Karpas-422 (cell line): ENCODE measurements at regions not wholly inside any gene's neighbourhood (a gene's known extent, or its start where the extent isn't known, plus 50 kb on each side); places are given as distances from the start of the nearest gene placed in this dataset.

Experiments used
- DNase-seq: peaks from one replicate; pipeline ENCODE4 v3.0.0-alpha.2; 2015
- H2AFZ ChIP-seq: fragments of 200-600 bp; sonication (generic); 2 replicates; pipeline ENCODE4 v1.6.1; 2014; ENCODE audit warnings: antibody characterized with exemption, low read length, mixed read lengths
- H3K27ac ChIP-seq: fragments of 200-600 bp; sonication (generic); 2 replicates; pipeline ENCODE4 v1.5.1; 2014; ENCODE audit warnings: mild to moderate bottlenecking, low read length, moderate library complexity
- H3K27me3 ChIP-seq: fragments of 200-600 bp; sonication (generic); 2 replicates; pipeline ENCODE4 v1.6.1; 2014; ENCODE audit warnings: low read length, mixed read lengths
- H3K36me3 ChIP-seq: fragments of 200-600 bp; sonication (generic); 2 replicates; pipeline ENCODE4 v1.6.1; 2014; ENCODE audit warnings: low read length, mixed read lengths; ENCODE audit not compliant: insufficient read depth
- H3K4me1 ChIP-seq: fragments of 200-600 bp; sonication (generic); 2 replicates; pipeline ENCODE4 v1.6.1; 2014; ENCODE audit warnings: mild to moderate bottlenecking, low read length, mixed read lengths
- H3K4me2 ChIP-seq: fragments of 200-600 bp; sonication (generic); 2 replicates; pipeline ENCODE4 v1.6.1; 2014; ENCODE audit warnings: low read length, low read depth, mild to moderate bottlenecking; ENCODE audit not compliant: poor library complexity, severe bottlenecking
- H3K4me3 ChIP-seq: fragments of 200-600 bp; sonication (generic); 2 replicates; pipeline ENCODE4 v1.5.1; 2014; ENCODE audit warnings: mild to moderate bottlenecking, antibody characterized with exemption, low read length, mixed read lengths
- H3K79me2 ChIP-seq: fragments of 200-600 bp; sonication (generic); 2 replicates; pipeline ENCODE4 v1.6.1; 2014; ENCODE audit warnings: mild to moderate bottlenecking, low read length, mixed read lengths
- H3K9ac ChIP-seq: fragments of 200-600 bp; sonication (generic); 2 replicates; pipeline ENCODE4 v1.6.0; 2014; ENCODE audit warnings: low read length
- H3K9me2 ChIP-seq: fragments of 200-600 bp; sonication (generic), shearing (Covaris generic); replicated peaks from 2 replicates; pipeline ENCODE4 v1.6.0; 2014; ENCODE audit warnings: mild to moderate bottlenecking, low read length, moderate library complexity; ENCODE audit not compliant: insufficient read depth
- H3K9me3 ChIP-seq: fragments of 300-700, 200-600 bp; sonication (generic); 2 replicates; pipeline ENCODE4 v1.6.1; 2014; ENCODE audit warnings: low read length, mixed read lengths
- H4K20me1 ChIP-seq: fragments of 200-600 bp; sonication (generic); 2 replicates; pipeline ENCODE4 v1.6.1; 2014; ENCODE audit warnings: mild to moderate bottlenecking, antibody characterized with exemption, low read length, low read depth; ENCODE audit not compliant: insufficient read depth

- no peak overlapping the region for H3K4me2 ChIP-seq
- H3K27ac ChIP-seq, result no peak overlapping the region
- H3K27me3 ChIP-seq, result no peaks in the 10 kb centered on the region
- no peaks in the 10 kb centered on the region for H3K79me2 ChIP-seq
- H3K9me3 ChIP-seq, result no peaks in the 10 kb centered on the region
- no peak overlapping the region for H2AFZ ChIP-seq
- no peaks in the 10 kb centered on the region for H4K20me1 ChIP-seq
- H3K9ac ChIP-seq, result no peak overlapping the region
- no peaks in the 10 kb centered on the region for H3K9me2 ChIP-seq
- H3K4me3 ChIP-seq, result no peak overlapping the region
- no peak for DNase-seq
- H3K4me1 ChIP-seq, result no peaks in the 10 kb centered on the region
- no peaks in the 10 kb centered on the region for H3K36me3 ChIP-seq
These were observed 538.9 kb downstream of the SNAPC1 start for GRCh38 chr14:62301080-62301479.

- H3K36me3 ChIP-seq, result no peaks in the 10 kb centered on the region
- no peaks in the 10 kb centered on the region for H3K79me2 ChIP-seq
- no peaks in the 10 kb centered on the region for H3K27me3 ChIP-seq
- H3K9ac ChIP-seq, result no peak overlapping the region
- H3K27ac ChIP-seq, result no peak overlapping the region
- H3K4me1 ChIP-seq, result no peaks in the 10 kb centered on the region
- no peaks in the 10 kb centered on the region for H4K20me1 ChIP-seq
- H3K4me3 ChIP-seq, result no peak overlapping the region
- H3K4me2 ChIP-seq, result no peak overlapping the region
- no peak overlapping the region for H2AFZ ChIP-seq
- H3K9me3 ChIP-seq, result no peaks in the 10 kb centered on the region
- DNase-seq, result no peak
- H3K9me2 ChIP-seq, result no peaks in the 10 kb centered on the region
These were observed 539.7 kb downstream of the SNAPC1 start for GRCh38 chr14:62301911-62302310.

GRCh38 chr14:62303437-62303836 lies 541.2 kb downstream of the SNAPC1 start:
- H3K4me3 ChIP-seq, result no peak overlapping the region
- H3K27me3 ChIP-seq, result no peaks in the 10 kb centered on the region
- no peaks in the 10 kb centered on the region for H3K79me2 ChIP-seq
- no peaks in the 10 kb centered on the region for H4K20me1 ChIP-seq
- H3K9me3 ChIP-seq, result no peaks in the 10 kb centered on the region
- H3K36me3 ChIP-seq, result no peaks in the 10 kb centered on the region
- no peak overlapping the region for H3K9ac ChIP-seq
- no peak overlapping the region for H3K27ac ChIP-seq
- no peak for DNase-seq
- H3K4me1 ChIP-seq, result no peaks in the 10 kb centered on the region
- no peak overlapping the region for H2AFZ ChIP-seq
- no peaks in the 10 kb centered on the region for H3K9me2 ChIP-seq
- no peak overlapping the region for H3K4me2 ChIP-seq

- no peaks in the 10 kb centered on the region for H3K36me3 ChIP-seq
- no peak overlapping the region for H2AFZ ChIP-seq
- H3K9ac ChIP-seq, result no peak overlapping the region
- H3K9me3 ChIP-seq, result no peaks in the 10 kb centered on the region
- H3K4me3 ChIP-seq, result no peak overlapping the region
- no peaks in the 10 kb centered on the region for H3K79me2 ChIP-seq
- H3K27ac ChIP-seq, result no peak overlapping the region
- DNase-seq, result no peak
- H3K27me3 ChIP-seq, result no peaks in the 10 kb centered on the region
- no peaks in the 10 kb centered on the region for H3K4me1 ChIP-seq
- no peaks in the 10 kb centered on the region for H4K20me1 ChIP-seq
- H3K9me2 ChIP-seq, result no peaks in the 10 kb centered on the region
- H3K4me2 ChIP-seq, result no peak overlapping the region
These were observed 542.0 kb downstream of the SNAPC1 start for GRCh38 chr14:62304257-62304656.

- Histone ChIP-seq H3K27ac (no peak overlapping the region), H3K79me2 (no peaks in the 10 kb centered on the region), H3K27me3 (no peaks in the 10 kb centered on the region), H2AFZ (no peak overlapping the region), H3K9me2 (no peaks in the 10 kb centered on the region), H4K20me1 (no peaks in the 10 kb centered on the region), H3K36me3 (no peaks in the 10 kb centered on the region), H3K4me2 (no peak overlapping the region), H3K9me3 (no peaks in the 10 kb centered on the region), H3K4me1 (no peaks in the 10 kb centered on the region), H3K4me3 (no peak overlapping the region), H3K9ac (no peak overlapping the region)
- DNase-seq, result no peak
These were observed 545.6 kb downstream of the SNAPC1 start for GRCh38 chr14:62307844-62308243.

- Histone ChIP-seq H3K79me2 (no peaks in the 10 kb centered on the region), H2AFZ (no peak overlapping the region), H3K36me3 (no peaks in the 10 kb centered on the region), H3K27ac (no peak overlapping the region), H3K27me3 (no peaks in the 10 kb centered on the region), H4K20me1 (no peaks in the 10 kb centered on the region), H3K9me3 (no peaks in the 10 kb centered on the region), H3K9me2 (no peaks in the 10 kb centered on the region), H3K4me3 (no peak overlapping the region), H3K9ac (no peak overlapping the region), H3K4me2 (no peak overlapping the region), H3K4me1 (no peaks in the 10 kb centered on the region)
- DNase-seq, result no peak
These were observed 546.1 kb downstream of the SNAPC1 start for GRCh38 chr14:62308316-62308715.

- H3K4me1 ChIP-seq, result no peaks in the 10 kb centered on the region
- no peak for DNase-seq
- H3K9ac ChIP-seq, result no peak overlapping the region
- H3K9me3 ChIP-seq, result no peaks in the 10 kb centered on the region
- no peak overlapping the region for H3K4me2 ChIP-seq
- H3K9me2 ChIP-seq, result no peaks in the 10 kb centered on the region
- no peak overlapping the region for H3K27ac ChIP-seq
- H2AFZ ChIP-seq, result no peak overlapping the region
- no peaks in the 10 kb centered on the region for H3K79me2 ChIP-seq
- no peaks in the 10 kb centered on the region for H4K20me1 ChIP-seq
- no peak overlapping the region for H3K4me3 ChIP-seq
- no peaks in the 10 kb centered on the region for H3K27me3 ChIP-seq
- no peaks in the 10 kb centered on the region for H3K36me3 ChIP-seq
These were observed 546.7 kb downstream of the SNAPC1 start for GRCh38 chr14:62308891-62309290.

- H2AFZ ChIP-seq, result no peak overlapping the region
- H3K4me1 ChIP-seq, result no peaks in the 10 kb centered on the region
- no peak overlapping the region for H3K9ac ChIP-seq
- H3K36me3 ChIP-seq, result no peaks in the 10 kb centered on the region
- H3K9me2 ChIP-seq, result no peaks in the 10 kb centered on the region
- no peak for DNase-seq
- H3K27me3 ChIP-seq, result no peaks in the 10 kb centered on the region
- H4K20me1 ChIP-seq, result no peaks in the 10 kb centered on the region
- no peak overlapping the region for H3K4me3 ChIP-seq
- no peaks in the 10 kb centered on the region for H3K9me3 ChIP-seq
- H3K27ac ChIP-seq, result no peak overlapping the region
- H3K79me2 ChIP-seq, result no peaks in the 10 kb centered on the region
- H3K4me2 ChIP-seq, result no peak overlapping the region
These were observed 551.0 kb downstream of the SNAPC1 start for GRCh38 chr14:62313212-62313611.

- no peaks in the 10 kb centered on the region for H3K9me2 ChIP-seq
- no peak overlapping the region for H3K4me3 ChIP-seq
- H3K27me3 ChIP-seq, result no peaks in the 10 kb centered on the region
- no peaks in the 10 kb centered on the region for H3K79me2 ChIP-seq
- H3K4me1 ChIP-seq, result no peaks in the 10 kb centered on the region
- H3K36me3 ChIP-seq, result no peaks in the 10 kb centered on the region
- H3K27ac ChIP-seq, result no peak overlapping the region
- no peak overlapping the region for H3K4me2 ChIP-seq
- H2AFZ ChIP-seq, result no peak overlapping the region
- no peaks in the 10 kb centered on the region for H3K9me3 ChIP-seq
- DNase-seq, result no peak
- H3K9ac ChIP-seq, result no peak overlapping the region
- H4K20me1 ChIP-seq, result no peaks in the 10 kb centered on the region
These were observed 552.0 kb downstream of the SNAPC1 start for GRCh38 chr14:62314221-62314620.
